Neural progenitor cell (in vitro differentiated cells): ENCODE measurements at regions not wholly inside any gene's neighbourhood (a gene's known extent, or its start where the extent isn't known, plus 50 kb on each side); places are given as distances from the start of the nearest gene placed in this dataset.

Source experiments
- DNase-seq: peaks from one replicate; pipeline ENCODE4 v3.0.0-alpha.2; 2016; ENCODE audit warnings: low spot score
- H2AFZ ChIP-seq: fragments of 200-600 bp; sonication (generic); replicated peaks from 2 replicates; pipeline ENCODE4 v1.6.1; 2016; ENCODE audit warnings: antibody characterized with exemption
- H3F3A ChIP-seq: fragments of 200-600 bp; sonication (generic); 2 replicates; pipeline ENCODE4 v1.6.1; 2016; ENCODE audit warnings: antibody characterized with exemption, low read depth
- H3K27ac ChIP-seq: fragments of 200-600 bp; sonication (generic); 2 replicates; pipeline ENCODE4 v1.5.1; 2016; ENCODE audit warnings: mild to moderate bottlenecking
- H3K27me3 ChIP-seq: fragments of 200-600 bp; sonication (generic); 2 replicates; pipeline ENCODE4 v1.6.1; 2016; ENCODE audit warnings: mild to moderate bottlenecking, moderate library complexity
- H3K36me3 ChIP-seq: fragments of 200-600 bp; sonication (generic); 2 replicates; pipeline ENCODE4 v1.5.1; 2016
- H3K4me1 ChIP-seq: fragments of 200-600 bp; sonication (generic); 2 replicates; pipeline ENCODE4 v1.6.1; 2016; ENCODE audit warnings: mixed run types
- H3K4me2 ChIP-seq: fragments of 200-600 bp; sonication (generic); 2 replicates; pipeline ENCODE4 v1.6.1; 2016
- H3K4me3 ChIP-seq: fragments of 200-600 bp; sonication (generic); 2 replicates; pipeline ENCODE4 v1.5.1; 2016
- H3K79me2 ChIP-seq: fragments of 200-600 bp; sonication (generic); 2 replicates; pipeline ENCODE4 v1.6.1; 2016; ENCODE audit warnings: low read depth
- H3K9ac ChIP-seq: fragments of 200-600 bp; sonication (generic); 2 replicates; pipeline ENCODE4 v1.6.1; 2016
- H3K9me3 ChIP-seq: fragments of 200-600 bp; sonication (generic); 2 replicates; pipeline ENCODE4 v1.5.1; 2016; ENCODE audit warnings: low read depth
- H4K20me1 ChIP-seq: fragments of 200-600 bp; sonication (generic); 2 replicates; pipeline ENCODE4 v1.6.1; 2016; ENCODE audit warnings: low read depth
- H3K27ac Mint-ChIP-seq: 3 replicates; pipeline ENCODE4 v1.8.0; 2021; ENCODE audit warnings: mixed read lengths
- H3K27me3 Mint-ChIP-seq: 2 replicates; pipeline ENCODE4 v1.8.0; 2022; ENCODE audit warnings: low read depth, mild to moderate bottlenecking, inconsistent platforms, moderate library complexity, mixed read lengths; ENCODE audit not compliant: insufficient read depth
- H3K36me3 Mint-ChIP-seq: 3 replicates; pipeline ENCODE4 v1.8.0; 2021; ENCODE audit warnings: mixed read lengths
- H3K4me1 Mint-ChIP-seq: 3 replicates; pipeline ENCODE4 v1.8.0; 2021; ENCODE audit warnings: mixed read lengths
- H3K4me3 Mint-ChIP-seq: 3 replicates; pipeline ENCODE4 v1.8.0; 2021; ENCODE audit warnings: mild to moderate bottlenecking, moderate library complexity, mixed read lengths
- H3K9me3 Mint-ChIP-seq: 3 replicates; pipeline ENCODE4 v1.8.0; 2020; ENCODE audit warnings: mixed read lengths
- CTCF ChIP-seq: fragments of 200-600 bp; sonication (generic); IDR thresholded peaks from 2 replicates; pipeline ENCODE4 v1.5.1; 2017; ENCODE audit warnings: antibody characterized with exemption, mild to moderate bottlenecking
- EZH2 ChIP-seq: fragments of 200-600 bp; sonication (generic); IDR thresholded peaks from 2 replicates; pipeline ENCODE4 v1.6.1; 2017; ENCODE audit warnings: antibody characterized with exemption, mild to moderate bottlenecking, moderate library complexity
- EZH2phosphoT487 ChIP-seq: fragments of 200-600 bp; sonication (generic); IDR thresholded peaks from 2 replicates; pipeline ENCODE4 v1.6.1; 2017; ENCODE audit warnings: antibody characterized with exemption

GRCh38 chr11:128193615-128194014 lies 393.7 kb downstream of the ETS1 start:
- Histone ChIP-seq H3K27me3 (no peaks in the 10 kb centered on the region), H4K20me1 (no peaks in the 10 kb centered on the region), H3K27ac (no peak overlapping the region), H2AFZ (no peak overlapping the region), H3K4me1 (no peaks in the 10 kb centered on the region), H3K79me2 (no peaks in the 10 kb centered on the region), H3K9ac (no peak overlapping the region), H3F3A (no peaks in the 10 kb centered on the region), H3K4me3 (no peak overlapping the region), H3K4me2 (no peak overlapping the region), H3K36me3 (no peaks in the 10 kb centered on the region), H3K9me3 (no peaks in the 10 kb centered on the region)
- no peaks in the 10 kb centered on the region for H3K9me3 Mint-ChIP-seq
- peaks cover 2% of the 10 kb centered on the region for H3K4me1 Mint-ChIP-seq
- H3K4me3 Mint-ChIP-seq = no peak overlapping the region
- no peak for DNase-seq
- no peak for TF ChIP-seq EZH2
- no peak for TF ChIP-seq EZH2phosphoT487
- no peak for TF ChIP-seq CTCF
- H3K27ac Mint-ChIP-seq = no peak overlapping the region
- H3K27me3 Mint-ChIP-seq = peaks cover 4% of the 10 kb centered on the region
- H3K36me3 Mint-ChIP-seq = no peaks in the 10 kb centered on the region

- Histone ChIP-seq H4K20me1 (no peaks in the 10 kb centered on the region), H3K36me3 (no peaks in the 10 kb centered on the region), H3K9ac (no peak overlapping the region), H3K27ac (no peak overlapping the region), H3K4me2 (no peak overlapping the region), H3K79me2 (no peaks in the 10 kb centered on the region), H3K4me3 (no peak overlapping the region), H3K27me3 (no peaks in the 10 kb centered on the region), H3K9me3 (no peaks in the 10 kb centered on the region), H3F3A (no peaks in the 10 kb centered on the region), H2AFZ (no peak overlapping the region), H3K4me1 (no peaks in the 10 kb centered on the region)
- H3K27ac Mint-ChIP-seq = no peak overlapping the region
- no peak overlapping the region for H3K4me3 Mint-ChIP-seq
- DNase-seq = no peak
- TF ChIP-seq EZH2phosphoT487 = no peak
- TF ChIP-seq CTCF = no peak
- no peak for TF ChIP-seq EZH2
- H3K27me3 Mint-ChIP-seq = peaks cover 7% of the 10 kb centered on the region
- H3K9me3 Mint-ChIP-seq = peaks cover 13% of the 10 kb centered on the region
- peaks cover 16% of the 10 kb centered on the region for H3K4me1 Mint-ChIP-seq
- no peaks in the 10 kb centered on the region for H3K36me3 Mint-ChIP-seq
Measured at GRCh38 chr11:128190312-128190711, 397.0 kb downstream of the ETS1 start.

GRCh38 chr11:128189823-128190222 lies 397.5 kb downstream of the ETS1 start:
- Mint-ChIP-seq H3K27ac (no peak overlapping the region), H3K4me1 (peaks cover 16% of the 10 kb centered on the region), H3K27me3 (peaks cover 7% of the 10 kb centered on the region), H3K4me3 (no peak overlapping the region), H3K9me3 (peaks cover 18% of the 10 kb centered on the region), H3K36me3 (peaks cover 1% of the 10 kb centered on the region)
- Histone ChIP-seq H4K20me1 (no peaks in the 10 kb centered on the region), H3K4me1 (no peaks in the 10 kb centered on the region), H3K27me3 (no peaks in the 10 kb centered on the region), H3K9me3 (no peaks in the 10 kb centered on the region), H2AFZ (no peak overlapping the region), H3F3A (no peaks in the 10 kb centered on the region), H3K4me2 (no peak overlapping the region), H3K27ac (no peak overlapping the region), H3K79me2 (no peaks in the 10 kb centered on the region), H3K4me3 (no peak overlapping the region), H3K9ac (no peak overlapping the region), H3K36me3 (no peaks in the 10 kb centered on the region)
- no peak for TF ChIP-seq EZH2
- no peak for TF ChIP-seq EZH2phosphoT487
- TF ChIP-seq CTCF = no peak
- DNase-seq = no peak
